Fibroblast of lung (primary cell): ENCODE measurements at regions not wholly inside any gene's neighbourhood (a gene's known extent, or its start where the extent isn't known, plus 50 kb on each side); places are given as distances from the start of the nearest gene placed in this dataset.

Experiments
- CTCF ChIP-seq, 2 donors: IDR thresholded peaks in 1 of 2; conservative IDR thresholded peaks in 1 of 2; 1 replicate in 1 of 2; 2 replicates in 1 of 2; pipeline ENCODE4 v1.5.1; 2011 to 2012; ENCODE audit warnings: low read length in 2 of 2, control low read depth in 1 of 2, inconsistent platforms in 1 of 2, low read depth in 1 of 2, mild to moderate bottlenecking in 1 of 2
- EZH2 ChIP-seq: IDR thresholded peaks from 2 replicates; pipeline ENCODE4 v1.5.1; 2012; ENCODE audit warnings: low read length, control low read depth, mild to moderate bottlenecking; ENCODE audit errors: missing control alignments

- TF ChIP-seq CTCF (conservative IDR thresholded peaks at IDR 0.05 in 1 of 2, IDR thresholded peaks at IDR 0.05 in 1 of 2; ENCODE audit: low read depth in 1 of 2, low read length in 2 of 2) (no peak), EZH2 (no peak)
Measured at GRCh38 chr5:51691538-51692079, 308.4 kb downstream of the ISL1 start.
